ENCODE measurements at regions not wholly inside any gene's neighbourhood (a gene's known extent, or its start where the extent isn't known, plus 50 kb on each side); places are given as distances from the start of the nearest gene placed in this dataset.
"Not testable (repeated sequence)": the region's sequence is repeated elsewhere in the genome, so short reads cannot be mapped to it uniquely, and the experiment has no call there.

DNA sequence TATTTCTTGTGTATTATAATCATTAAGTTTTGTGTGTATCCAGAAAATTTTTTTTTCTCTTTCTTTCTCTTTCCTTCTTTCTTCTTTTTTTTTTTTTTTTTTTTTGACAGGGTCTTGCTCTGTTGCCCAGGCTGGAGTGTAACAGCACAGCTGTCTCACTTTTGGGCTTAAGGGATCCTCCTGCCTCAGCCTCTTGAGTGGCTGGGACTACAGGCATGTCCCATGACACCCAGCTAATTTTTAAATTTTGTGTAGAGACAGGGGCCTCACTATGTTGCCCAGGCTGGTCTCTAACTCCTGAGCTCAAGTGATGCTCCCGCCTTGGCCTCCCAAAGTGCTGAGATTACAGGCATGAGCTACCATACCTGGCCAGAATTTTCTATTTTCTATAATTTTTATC is 120.2 kb upstream of the LDB2 start:
- TF ChIP-seq, protein P1, sequence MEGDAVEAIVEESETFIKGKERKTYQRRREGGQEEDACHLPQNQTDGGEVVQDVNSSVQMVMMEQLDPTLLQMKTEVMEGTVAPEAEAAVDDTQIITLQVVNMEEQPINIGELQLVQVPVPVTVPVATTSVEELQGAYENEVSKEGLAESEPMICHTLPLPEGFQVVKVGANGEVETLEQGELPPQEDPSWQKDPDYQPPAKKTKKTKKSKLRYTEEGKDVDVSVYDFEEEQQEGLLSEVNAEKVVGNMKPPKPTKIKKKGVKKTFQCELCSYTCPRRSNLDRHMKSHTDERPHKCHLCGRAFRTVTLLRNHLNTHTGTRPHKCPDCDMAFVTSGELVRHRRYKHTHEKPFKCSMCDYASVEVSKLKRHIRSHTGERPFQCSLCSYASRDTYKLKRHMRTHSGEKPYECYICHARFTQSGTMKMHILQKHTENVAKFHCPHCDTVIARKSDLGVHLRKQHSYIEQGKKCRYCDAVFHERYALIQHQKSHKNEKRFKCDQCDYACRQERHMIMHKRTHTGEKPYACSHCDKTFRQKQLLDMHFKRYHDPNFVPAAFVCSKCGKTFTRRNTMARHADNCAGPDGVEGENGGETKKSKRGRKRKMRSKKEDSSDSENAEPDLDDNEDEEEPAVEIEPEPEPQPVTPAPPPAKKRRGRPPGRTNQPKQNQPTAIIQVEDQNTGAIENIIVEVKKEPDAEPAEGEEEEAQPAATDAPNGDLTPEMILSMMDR (conservative IDR thresholded peaks at IDR 0.05 in 1 of 2, IDR thresholded peaks at IDR 0.05 in 1 of 2; ENCODE audit: extremely low read depth in 1 of 2, insufficient read depth in 1 of 2, low read depth in 1 of 2, low read length in 2 of 2) = not testable (repeated sequence)
- not testable (repeated sequence) for TF ChIP-seq EZH2 (IDR thresholded peaks at IDR 0.05; ENCODE audit: borderline replicate concordance, low read length)

Measured in mammary epithelial cell (primary cell).